Mucosa of rectum (tissue), 2 donors: ENCODE measurements at regions not wholly inside any gene's neighbourhood (a gene's known extent, or its start where the extent isn't known, plus 50 kb on each side); places are given as distances from the start of the nearest gene placed in this dataset.
"Not testable (repeated sequence)": the region's sequence is repeated elsewhere in the genome, so short reads cannot be mapped to it uniquely, and the experiment has no call there.

Source experiments
- H3K27ac ChIP-seq, 2 donors: one replicate each; pipeline ENCODE4 v1.7.0; 2013; ENCODE audit warnings: inconsistent platforms in 2 of 2, low read depth in 2 of 2, low read length in 2 of 2
- H3K27me3 ChIP-seq, 2 donors: one replicate each; pipeline ENCODE4 v1.7.0; 2013; ENCODE audit warnings: low read length in 2 of 2; ENCODE audit not compliant: control insufficient read depth in 2 of 2, insufficient read depth in 2 of 2
- H3K36me3 ChIP-seq, 2 donors: one replicate each; pipeline ENCODE4 v1.7.0; 2013; ENCODE audit warnings: low read length in 2 of 2; ENCODE audit not compliant: control insufficient read depth in 2 of 2, insufficient read depth in 2 of 2
- H3K4me1 ChIP-seq, 2 donors: one replicate each; pipeline ENCODE4 v1.7.0; 2013; ENCODE audit warnings: low read length in 2 of 2, mild to moderate bottlenecking in 1 of 2; ENCODE audit not compliant: control insufficient read depth in 2 of 2, insufficient read depth in 2 of 2
- H3K4me3 ChIP-seq, 2 donors: one replicate each; pipeline ENCODE4 v1.7.0; 2013; ENCODE audit warnings: low read length in 2 of 2
- H3K9ac ChIP-seq, 2 donors: one replicate each; pipeline ENCODE4 v1.7.0; 2013; ENCODE audit warnings: low read length in 2 of 2, low read depth in 1 of 2, mild to moderate bottlenecking in 1 of 2
- H3K9me3 ChIP-seq, 2 donors: one replicate each; pipeline ENCODE4 v1.7.0; 2013; ENCODE audit warnings: low read length in 2 of 2; ENCODE audit not compliant: control insufficient read depth in 2 of 2
- donor health status: healthy.
- donor health status: Normal muscosa, but diverticular disease.

GRCh38 chr16:88306411-88306810 lies 76.3 kb upstream of the ZNF469 start:
- no peaks in the 10 kb centered on the region for H3K36me3 ChIP-seq
- H3K9me3 ChIP-seq: no peaks in the 10 kb centered on the region
- peaks cover 0 to 2% of the 10 kb centered on the region in 2 donors for H3K4me1 ChIP-seq
- no peak overlapping the region for H3K9ac ChIP-seq
- H3K27ac ChIP-seq: no peak overlapping the region
- no peaks in the 10 kb centered on the region for H3K27me3 ChIP-seq
- no peak overlapping the region for H3K4me3 ChIP-seq

DNA sequence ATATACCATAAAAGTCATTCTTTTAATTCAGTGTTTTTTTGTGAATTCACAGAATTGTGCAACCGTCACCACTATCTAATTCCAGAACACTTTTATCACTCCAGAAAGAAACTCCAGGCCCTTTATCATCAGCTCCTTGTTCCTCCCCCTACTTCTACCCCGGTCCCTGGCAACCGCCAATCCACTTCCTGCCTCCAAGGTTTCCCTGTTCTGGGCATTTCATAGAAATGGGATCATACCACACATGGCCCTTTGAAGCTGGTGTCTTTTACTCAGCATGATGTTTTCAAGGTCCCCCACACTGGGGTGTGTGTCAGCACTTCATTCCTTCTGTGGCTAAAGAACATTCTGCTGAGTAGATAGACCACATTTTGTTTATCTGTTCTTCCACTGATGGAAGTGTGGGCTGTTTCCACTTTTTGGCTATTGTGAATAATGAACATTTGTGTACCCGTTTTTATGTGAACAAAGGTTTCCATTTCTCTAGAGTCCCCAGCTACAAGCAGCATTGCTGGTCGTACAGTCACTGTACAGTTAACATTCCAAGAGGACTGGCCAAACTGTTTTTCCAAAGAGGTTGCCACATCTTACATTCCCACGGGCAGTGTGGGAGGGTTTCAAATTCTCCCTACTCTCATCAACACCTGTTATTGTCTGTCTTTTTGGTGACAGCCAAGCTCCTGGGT lies 75.8 kb upstream of the ZNF469 start:
- Histone ChIP-seq H3K27me3 (no peaks in the 10 kb centered on the region), H3K9me3 (no peaks in the 10 kb centered on the region), H3K36me3 (no peaks in the 10 kb centered on the region), H3K27ac (no peak overlapping the region), H3K4me3 (no peak overlapping the region), H3K9ac (no peak overlapping the region), H3K4me1 (peaks cover 0 to 2% of the 10 kb centered on the region in 2 donors)

GRCh38 chr16:88308441-88309173 lies 74.2 kb upstream of the ZNF469 start:
- H3K27me3 ChIP-seq: no peaks in the 10 kb centered on the region
- no peak overlapping the region for H3K9ac ChIP-seq
- peaks cover 0 to 2% of the 10 kb centered on the region in 2 donors for H3K4me1 ChIP-seq
- H3K27ac ChIP-seq: no peak overlapping the region
- no peaks in the 10 kb centered on the region for H3K36me3 ChIP-seq
- H3K9me3 ChIP-seq: no peaks in the 10 kb centered on the region
- H3K4me3 ChIP-seq: no peak overlapping the region

GRCh38 chr16:88309174-88309907 lies 73.4 kb upstream of the ZNF469 start:
- H3K4me3 ChIP-seq: no peak overlapping the region
- H3K4me1 ChIP-seq: peaks cover 0 to 2% of the 10 kb centered on the region in 2 donors
- H3K9ac ChIP-seq: no peak overlapping the region
- H3K9me3 ChIP-seq: no peaks in the 10 kb centered on the region
- no peaks in the 10 kb centered on the region for H3K27me3 ChIP-seq
- no peak overlapping the region for H3K27ac ChIP-seq
- no peaks in the 10 kb centered on the region for H3K36me3 ChIP-seq

DNA sequence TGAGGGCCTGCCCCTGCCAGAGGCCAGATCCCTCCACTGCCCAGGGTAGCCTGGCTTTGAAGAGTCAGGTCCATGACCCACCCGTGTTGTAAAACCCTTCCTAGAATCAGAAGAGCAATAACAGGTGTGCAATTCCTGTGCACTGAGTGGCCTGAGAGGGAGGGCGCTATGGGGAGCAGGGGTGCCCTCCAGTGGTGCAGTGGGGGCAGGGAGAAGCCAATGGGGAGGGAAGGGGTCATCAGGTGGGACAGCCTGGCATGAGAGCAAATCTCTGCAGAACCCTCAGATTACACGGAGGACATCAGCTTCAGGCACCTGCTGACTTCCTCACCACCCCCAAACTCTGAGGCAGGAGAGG lies 72.9 kb upstream of the ZNF469 start:
- Histone ChIP-seq H3K4me1 (peaks cover 0 to 2% of the 10 kb centered on the region in 2 donors), H3K36me3 (no peaks in the 10 kb centered on the region)

DNA sequence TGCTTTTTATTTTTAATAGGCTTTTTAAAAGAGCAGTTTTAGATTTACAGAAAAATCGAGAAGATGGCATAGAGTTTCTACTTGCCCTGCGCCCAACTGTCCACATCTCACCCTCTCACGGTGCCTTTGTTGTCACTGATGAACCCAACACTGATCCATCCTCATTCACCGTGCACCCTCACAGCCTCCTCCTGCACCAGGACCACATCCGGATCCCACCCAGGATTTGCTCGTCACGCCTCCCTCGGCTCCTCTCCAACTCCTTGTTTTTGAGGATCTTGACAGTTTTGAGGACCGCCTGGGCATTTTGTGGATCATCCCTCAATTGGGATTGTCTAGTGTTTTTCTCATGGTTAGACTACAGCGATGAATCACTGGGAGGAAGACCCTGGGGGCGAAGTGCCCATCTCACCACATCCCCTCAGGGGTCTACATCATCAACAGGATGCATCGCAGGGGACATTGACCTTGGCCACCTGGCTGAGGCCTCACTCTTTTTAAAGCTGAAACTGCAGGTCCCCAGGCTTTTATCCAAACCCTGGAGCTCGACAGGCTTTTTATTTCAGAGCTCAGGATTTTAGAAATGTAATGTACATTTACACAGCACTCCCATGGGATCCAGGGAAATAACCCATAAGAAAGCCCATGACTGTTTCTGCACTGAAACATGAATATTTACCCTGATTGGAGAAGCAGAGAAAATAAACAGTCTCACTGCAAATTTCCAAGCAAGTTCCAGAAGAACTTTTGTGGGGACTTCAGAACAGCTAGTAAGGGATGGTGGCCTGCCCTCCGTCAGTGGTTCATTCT lies 71.8 kb upstream of the ZNF469 start:
- no peak overlapping the region for H3K27ac ChIP-seq
- no peaks in the 10 kb centered on the region for H3K4me1 ChIP-seq
- H3K36me3 ChIP-seq: no peaks in the 10 kb centered on the region
- H3K4me3 ChIP-seq: no peak overlapping the region
- H3K9me3 ChIP-seq: no peaks in the 10 kb centered on the region
- H3K27me3 ChIP-seq: no peaks in the 10 kb centered on the region
- H3K9ac ChIP-seq: no peak overlapping the region

More for the DNA sequence above, 72.9 kb upstream of the ZNF469 start:
- no peak overlapping the region for H3K9ac ChIP-seq
- H3K27ac ChIP-seq: no peak overlapping the region
- H3K4me3 ChIP-seq: no peak overlapping the region
- H3K9me3 ChIP-seq: no peaks in the 10 kb centered on the region
- H3K27me3 ChIP-seq: no peaks in the 10 kb centered on the region

DNA sequence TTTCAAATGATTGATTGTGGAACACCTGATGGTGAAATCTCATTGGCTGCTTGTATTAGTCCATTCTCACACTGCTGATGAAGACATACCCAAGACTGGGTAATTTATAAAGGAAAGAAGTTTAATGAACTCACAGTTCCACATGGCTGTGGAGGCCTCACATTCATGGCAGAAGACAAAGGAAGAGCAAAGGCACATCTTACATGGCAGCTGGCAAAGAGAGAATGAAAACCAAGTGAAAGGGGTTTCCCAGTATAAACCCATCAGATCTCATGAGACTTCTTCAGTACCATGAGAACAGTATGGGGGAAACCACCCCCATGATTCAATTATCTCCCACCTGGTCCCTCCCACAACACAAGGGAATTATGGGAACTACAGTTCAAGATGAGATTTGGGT lies 70.9 kb upstream of the ZNF469 start:
- not testable (repeated sequence) for H3K27ac ChIP-seq, H3K9me3 ChIP-seq, H3K4me3 ChIP-seq, H3K27me3 ChIP-seq, H3K4me1 ChIP-seq, H3K36me3 ChIP-seq, H3K9ac ChIP-seq

DNA sequence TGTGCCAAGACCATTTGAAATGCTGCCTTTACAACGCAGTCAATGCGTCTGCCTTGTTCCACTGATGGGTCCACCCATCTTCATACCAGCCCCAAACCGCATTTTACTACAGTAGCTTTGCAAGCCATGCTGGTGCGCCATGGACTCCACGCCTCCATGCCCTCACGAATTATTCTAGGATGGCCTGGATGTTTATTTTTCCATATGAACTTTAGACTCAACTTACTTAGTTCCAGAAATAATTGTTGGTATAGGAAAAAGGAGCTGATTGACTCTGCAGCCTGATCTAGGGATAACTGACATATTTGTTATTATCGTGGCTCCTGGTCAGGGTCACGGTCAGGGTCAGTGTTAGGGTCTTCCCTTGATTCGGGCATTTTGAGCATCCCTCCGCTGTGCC lies 70.0 kb upstream of the ZNF469 start:
- Histone ChIP-seq H3K4me3 (no peak overlapping the region), H3K4me1 (no peaks in the 10 kb centered on the region), H3K36me3 (no peaks in the 10 kb centered on the region), H3K9me3 (no peaks in the 10 kb centered on the region), H3K27ac (no peak overlapping the region), H3K9ac (no peak overlapping the region), H3K27me3 (no peaks in the 10 kb centered on the region)

DNA sequence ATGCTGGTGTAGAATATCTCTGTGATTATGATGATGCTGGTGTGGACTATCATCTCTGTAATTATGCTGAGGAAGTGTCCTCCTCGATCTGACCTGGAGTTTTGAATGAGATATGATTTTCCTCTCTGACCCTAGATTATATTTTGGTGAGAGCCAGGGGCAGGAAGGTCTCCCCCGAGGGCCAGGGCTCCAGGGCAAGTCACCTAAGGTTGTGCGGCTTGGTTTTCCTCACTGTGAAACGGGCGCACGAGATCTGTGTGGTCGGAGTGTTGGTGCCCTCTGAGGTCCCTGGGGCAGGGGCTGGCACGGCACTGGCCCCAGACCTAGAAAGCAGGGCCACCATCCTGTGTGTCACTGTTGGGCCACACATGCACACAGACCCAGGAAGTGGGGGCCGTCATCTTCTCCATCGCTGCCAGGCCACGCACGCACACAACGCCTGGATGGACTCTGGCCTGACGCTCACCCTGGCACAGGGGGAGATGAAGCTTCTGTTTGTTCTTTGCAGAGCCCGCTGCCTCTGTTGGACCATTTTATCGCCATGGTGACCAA lies 67.7 kb upstream of the ZNF469 start:
- Histone ChIP-seq H3K4me3 (no peak overlapping the region), H3K9ac (no peak overlapping the region), H3K27me3 (no peaks in the 10 kb centered on the region), H3K36me3 (no peaks in the 10 kb centered on the region), H3K4me1 (no peaks in the 10 kb centered on the region), H3K27ac (no peak overlapping the region), H3K9me3 (no peaks in the 10 kb centered on the region)
